H1 (cell line): ENCODE measurements at regions not wholly inside any gene's neighbourhood (a gene's known extent, or its start where the extent isn't known, plus 50 kb on each side); places are given as distances from the start of the nearest gene placed in this dataset.

Source experiments
- SAP30 ChIP-seq: fragments of 300-600 bp; sonication (generic); IDR thresholded peaks from 2 replicates; pipeline ENCODE4 v1.7.1; 2012; ENCODE audit warnings: low read length, moderate library complexity, mild to moderate bottlenecking, inconsistent platforms; ENCODE audit not compliant: insufficient read depth, insufficient replicate concordance

GRCh38 chr6:48512390-48512789 is 401.4 kb upstream of the PTCHD4 start (continued):
- no peak for TF ChIP-seq SAP30
